Adrenal gland (tissue), 9 donors: ENCODE measurements at regions not wholly inside any gene's neighbourhood (a gene's known extent, or its start where the extent isn't known, plus 50 kb on each side); places are given as distances from the start of the nearest gene placed in this dataset.

ENCODE experiments used
- DNase-seq, 7 donors: peaks; one replicate each; pipeline ENCODE4 v3.0.0-alpha.2; 2019 to 2020
- H3K27ac ChIP-seq, 5 donors: fragments of 200-600 bp; sonication (generic) in 4 of 5; 1 replicate in 3 of 5; 2 replicates in 2 of 5; pipeline versions ENCODE4 v1.5.1 to v1.8.0; 2016 to 2020; ENCODE audit warnings: mild to moderate bottlenecking in 1 of 5
- H3K27me3 ChIP-seq: fragments of 200-600 bp; 2 replicates; pipeline ENCODE4 v1.8.0; 2021
- H3K36me3 ChIP-seq, 2 donors: fragments of 200-600 bp; replicated peaks in 1 of 2; 1 replicate in 1 of 2; 2 replicates in 1 of 2; pipeline versions ENCODE4 v1.5.1 to v1.8.0; 2018 to 2022
- H3K4me1 ChIP-seq, 2 donors: fragments of 200-600 bp; replicated peaks in 1 of 2; 1 replicate in 1 of 2; 2 replicates in 1 of 2; pipeline versions ENCODE4 v1.5.1 to v1.8.0; 2018 to 2021
- H3K4me3 ChIP-seq, 4 donors: fragments of 200-600 bp; sonication (generic) in 3 of 4; one replicate each; pipeline ENCODE4 v1.5.1; 2016 to 2018
- H3K9me3 ChIP-seq, 3 donors: fragments of 200-600 bp; sonication (generic) in 1 of 3; replicated peaks in 1 of 3; 1 replicate in 2 of 3; 2 replicates in 1 of 3; pipeline versions ENCODE4 v1.5.1 to v1.8.0; 2016 to 2021
- POLR2A ChIP-seq, 2 donors: fragments of 450-650 bp; IDR thresholded peaks; one replicate each; pipeline ENCODE4 v1.6.1; 2017; ENCODE audit warnings: antibody characterized with exemption in 2 of 2, mild to moderate bottlenecking in 2 of 2, moderate library complexity in 1 of 2
- WGBS, 4 donors: extraction: QIAGEN DNeasy Blood & Tissue Kit in 2 of 4; methylation state at CpG; one replicate each; pipeline versions ENCODE4 v1.1.5 to v1.1.7; 2013 to 2017; 5-methylcytosine and 5-hydroxymethylcytosine counted together
- intact Hi-C, 2 donors: fragments of 100-400 bp; cut with DNase I; formaldehyde crosslinking; loops; one replicate each; pipeline versions ENCODE4 v1.14.1 to v1.15.0; 2022 to 2023
- TF ChIP-seq, protein P1 (sequence below), 6 experiments: fragments of 450-650 bp in 4 of 6; fragments of 200-600 bp in 2 of 6; sonication (generic) in 1 of 6; IDR thresholded peaks; 1 replicate in 5 of 6; 2 replicates in 1 of 6; pipeline versions ENCODE4 v1.5.1 to v1.8.0; 2016 to 2021; ENCODE audit warnings: antibody characterized with exemption in 6 of 6, mild to moderate bottlenecking in 2 of 6, moderate library complexity in 1 of 6
- donor health status: healthy with polysubstance abuse.
- donor health status: Bipolar disorder and iron deficiency.
- donor health status: DM: yes; HTN: yes; CAD: no.
- donor health status: DM: no; HTN: no; CAD: no.
- donor health status: DM: no; HTN: no; CAD: no.

DNA sequence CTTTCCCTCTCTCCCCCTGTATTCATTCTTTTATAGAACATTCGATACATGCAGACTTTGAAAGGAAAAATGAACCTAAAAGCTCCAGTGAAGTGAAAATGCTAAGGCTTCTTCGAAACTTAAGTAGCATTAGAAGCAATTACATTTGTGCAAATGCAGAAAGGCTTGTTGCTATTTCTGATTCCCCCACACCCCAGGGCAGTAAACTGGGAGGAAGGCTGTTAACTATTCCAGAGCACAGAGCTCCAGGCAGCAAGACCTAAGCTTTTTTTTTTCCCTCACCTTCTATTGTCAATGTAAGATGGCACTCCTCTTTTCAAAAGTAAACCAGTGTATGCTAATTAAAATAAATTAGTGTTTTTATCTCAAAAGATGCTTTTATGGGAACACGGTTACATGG lies 448.9 kb upstream of the TBX3 start:
- DNase-seq, result no peak
- no peaks in the 10 kb centered on the region for H3K9me3 ChIP-seq
- no peak for TF ChIP-seq POLR2A (IDR thresholded peaks at IDR 0.05)
- TF ChIP-seq, protein P1, sequence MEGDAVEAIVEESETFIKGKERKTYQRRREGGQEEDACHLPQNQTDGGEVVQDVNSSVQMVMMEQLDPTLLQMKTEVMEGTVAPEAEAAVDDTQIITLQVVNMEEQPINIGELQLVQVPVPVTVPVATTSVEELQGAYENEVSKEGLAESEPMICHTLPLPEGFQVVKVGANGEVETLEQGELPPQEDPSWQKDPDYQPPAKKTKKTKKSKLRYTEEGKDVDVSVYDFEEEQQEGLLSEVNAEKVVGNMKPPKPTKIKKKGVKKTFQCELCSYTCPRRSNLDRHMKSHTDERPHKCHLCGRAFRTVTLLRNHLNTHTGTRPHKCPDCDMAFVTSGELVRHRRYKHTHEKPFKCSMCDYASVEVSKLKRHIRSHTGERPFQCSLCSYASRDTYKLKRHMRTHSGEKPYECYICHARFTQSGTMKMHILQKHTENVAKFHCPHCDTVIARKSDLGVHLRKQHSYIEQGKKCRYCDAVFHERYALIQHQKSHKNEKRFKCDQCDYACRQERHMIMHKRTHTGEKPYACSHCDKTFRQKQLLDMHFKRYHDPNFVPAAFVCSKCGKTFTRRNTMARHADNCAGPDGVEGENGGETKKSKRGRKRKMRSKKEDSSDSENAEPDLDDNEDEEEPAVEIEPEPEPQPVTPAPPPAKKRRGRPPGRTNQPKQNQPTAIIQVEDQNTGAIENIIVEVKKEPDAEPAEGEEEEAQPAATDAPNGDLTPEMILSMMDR (IDR thresholded peaks at IDR 0.05), result no peak
- peaks cover 0 to 5% of the 10 kb centered on the region in 2 donors for H3K4me1 ChIP-seq
- 90 to 94% (median 91%) methylated on average over 3 of the region's 3 CpGs for WGBS, 4 donors
- no peaks in the 10 kb centered on the region for H3K36me3 ChIP-seq
- H3K27me3 ChIP-seq, result no peaks in the 10 kb centered on the region
- H3K27ac ChIP-seq, result no peak overlapping the region
- no peak overlapping the region for H3K4me3 ChIP-seq
- intact Hi-C loops, result no loop called here

GRCh38 chr12:115132145-115132544 lies 448.2 kb upstream of the TBX3 start:
- Histone ChIP-seq H3K4me1 (peaks cover 0 to 5% of the 10 kb centered on the region in 2 donors), H3K36me3 (no peaks in the 10 kb centered on the region), H3K4me3 (no peak overlapping the region), H3K27me3 (no peaks in the 10 kb centered on the region), H3K9me3 (no peaks in the 10 kb centered on the region), H3K27ac (no peak overlapping the region)
- no peak for DNase-seq
- 72 to 84% (median 80%) methylated on average over 3 of the region's 3 CpGs for WGBS, 4 donors
- TF ChIP-seq, protein P1 (IDR thresholded peaks at IDR 0.05), result no peak
- no peak for TF ChIP-seq POLR2A (IDR thresholded peaks at IDR 0.05)
- intact Hi-C loops, result no loop called here

DNA sequence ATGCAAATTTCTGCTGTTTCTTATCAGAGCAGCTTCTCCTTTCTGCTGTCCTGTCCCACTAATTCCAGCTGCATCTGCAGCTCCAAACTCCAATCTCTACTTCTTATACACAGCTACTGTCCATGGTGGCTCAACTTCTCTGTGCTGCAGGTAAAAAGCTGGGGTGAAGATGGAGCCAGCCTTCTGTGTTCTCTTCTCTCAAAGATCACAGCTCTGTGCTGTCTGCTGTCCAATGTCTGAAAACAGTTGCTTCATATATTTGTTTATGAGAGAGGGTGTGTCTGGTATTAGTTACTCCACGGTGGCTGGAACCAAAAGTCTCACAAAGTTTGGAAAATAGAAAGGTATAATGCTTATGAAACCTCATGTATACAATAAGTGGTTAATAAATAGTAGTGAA lies 445.8 kb upstream of the TBX3 start:
- no peak for DNase-seq
- Histone ChIP-seq H3K27me3 (no peaks in the 10 kb centered on the region), H3K27ac (no peak overlapping the region), H3K36me3 (no peaks in the 10 kb centered on the region), H3K4me3 (no peak overlapping the region), H3K9me3 (no peaks in the 10 kb centered on the region), H3K4me1 (no peaks in the 10 kb centered on the region)
- TF ChIP-seq, protein P1 (IDR thresholded peaks at IDR 0.05), result no peak
- no peak for TF ChIP-seq POLR2A (IDR thresholded peaks at IDR 0.05)
- 86 to 92% (median 89%) methylated on average over 1 of the region's 1 CpG for WGBS, 4 donors
- intact Hi-C loops, result no loop called here

DNA sequence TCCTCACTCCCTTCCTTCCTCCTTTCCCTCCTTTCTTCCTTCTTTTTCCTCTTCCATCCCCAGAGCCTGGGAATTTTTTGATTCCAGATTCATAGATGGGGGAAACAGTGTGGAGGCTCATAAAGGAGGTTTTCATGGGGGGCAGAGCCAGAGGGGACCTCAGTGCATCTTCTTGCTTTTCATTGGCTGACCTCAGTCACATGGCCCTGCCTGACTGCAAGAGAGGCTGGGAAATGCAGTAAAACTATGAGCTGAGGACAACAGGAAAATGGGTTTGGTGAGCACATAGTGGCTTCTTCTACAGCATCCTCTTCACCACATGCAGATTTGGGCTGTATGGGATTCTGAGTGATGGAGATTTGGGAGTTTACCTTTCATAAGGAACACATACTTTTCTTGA lies 437.1 kb upstream of the TBX3 start:
- no peak overlapping the region for H3K4me3 ChIP-seq
- peaks cover 0 to 16% of the 10 kb centered on the region in 2 donors for H3K4me1 ChIP-seq
- DNase-seq, result no peak
- no peaks in the 10 kb centered on the region for H3K27me3 ChIP-seq
- no peaks in the 10 kb centered on the region for H3K9me3 ChIP-seq
- no peak overlapping the region for H3K27ac ChIP-seq
- intact Hi-C loops, result no loop called here
- no peaks in the 10 kb centered on the region for H3K36me3 ChIP-seq
- TF ChIP-seq, protein P1 (IDR thresholded peaks at IDR 0.05), result no peak
- TF ChIP-seq POLR2A (IDR thresholded peaks at IDR 0.05), result no peak
